Fibroblast of upper back skin (primary cell): ENCODE measurements at regions not wholly inside any gene's neighbourhood (a gene's known extent, or its start where the extent isn't known, plus 50 kb on each side); places are given as distances from the start of the nearest gene placed in this dataset.
"Not testable (repeated sequence)": the region's sequence is repeated elsewhere in the genome, so short reads cannot be mapped to it uniquely, and the experiment has no call there.

ENCODE experiments used
- DNase-seq: peaks from one replicate; pipeline ENCODE4 v3.0.0-alpha.2; 2013

DNA sequence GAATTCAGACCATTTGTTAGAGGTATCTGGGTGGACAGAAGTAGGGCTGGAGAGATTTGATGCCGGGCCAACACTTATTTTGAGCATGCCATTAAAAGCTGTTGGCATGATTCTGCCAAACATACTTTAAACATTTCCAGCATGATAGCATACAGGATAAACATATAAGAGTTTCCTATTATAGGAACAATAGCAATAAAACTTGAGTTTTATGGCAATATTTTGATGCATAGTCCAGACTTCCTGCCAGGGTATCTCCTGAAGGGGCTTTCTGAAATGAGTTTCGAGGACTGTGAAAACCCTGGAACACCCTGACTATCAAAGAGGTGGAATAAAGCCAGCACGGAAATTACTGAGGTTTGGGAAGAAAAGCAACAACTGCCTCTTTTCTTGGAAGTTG, 1398.0 kb upstream of the NXPH2 start:
- DNase-seq: no peak

DNA sequence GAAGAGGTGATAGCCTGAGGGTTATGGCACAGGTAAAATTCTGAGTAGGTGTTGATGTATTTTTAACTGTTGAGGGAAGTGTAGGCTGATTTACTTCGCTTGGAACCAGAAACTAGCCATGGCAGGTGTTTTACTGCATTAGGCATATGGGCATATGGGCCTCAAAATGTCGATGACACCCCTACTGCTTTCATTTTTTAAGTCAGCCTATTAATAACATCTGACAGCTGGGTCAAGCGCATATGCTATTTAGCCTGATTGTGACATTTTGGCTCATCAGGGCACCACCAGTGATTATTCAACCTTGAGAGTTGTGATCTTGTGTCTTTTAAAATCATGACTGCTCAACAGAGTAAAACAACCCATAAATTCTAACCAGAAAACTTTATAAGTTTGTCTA, 1396.9 kb upstream of the NXPH2 start:
- no peak for DNase-seq

DNA sequence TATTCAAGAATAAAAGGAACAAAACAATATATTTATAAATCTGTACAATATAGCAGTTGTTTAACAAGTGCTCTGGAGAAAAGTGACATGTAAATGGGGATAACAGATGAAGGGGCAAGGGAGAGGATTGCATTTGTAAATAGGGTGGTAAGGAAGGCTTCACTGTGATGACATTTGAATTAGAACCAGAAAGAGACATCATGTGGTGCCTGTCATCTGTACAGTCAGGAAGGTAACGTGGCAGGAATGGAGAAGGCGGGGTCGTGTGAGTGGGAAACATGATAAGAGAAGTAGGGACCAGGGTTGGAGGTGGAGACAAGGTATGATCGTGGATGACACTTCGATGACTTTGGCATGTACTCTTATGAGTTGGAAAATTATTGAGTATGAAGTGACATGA, 1393.6 kb upstream of the NXPH2 start:
- no peak for DNase-seq

GRCh38 chr2:140164449-140164848, 1384.3 kb upstream of the NXPH2 start:
- no peak for DNase-seq

GRCh38 chr2:140158259-140158658, 1378.1 kb upstream of the NXPH2 start:
- DNase-seq: no peak

- no peak for DNase-seq
These were observed 1377.6 kb upstream of the NXPH2 start for GRCh38 chr2:140157816-140158215.

GRCh38 chr2:140154706-140155105, 1374.5 kb upstream of the NXPH2 start:
- DNase-seq: peak; percentile 47

DNA sequence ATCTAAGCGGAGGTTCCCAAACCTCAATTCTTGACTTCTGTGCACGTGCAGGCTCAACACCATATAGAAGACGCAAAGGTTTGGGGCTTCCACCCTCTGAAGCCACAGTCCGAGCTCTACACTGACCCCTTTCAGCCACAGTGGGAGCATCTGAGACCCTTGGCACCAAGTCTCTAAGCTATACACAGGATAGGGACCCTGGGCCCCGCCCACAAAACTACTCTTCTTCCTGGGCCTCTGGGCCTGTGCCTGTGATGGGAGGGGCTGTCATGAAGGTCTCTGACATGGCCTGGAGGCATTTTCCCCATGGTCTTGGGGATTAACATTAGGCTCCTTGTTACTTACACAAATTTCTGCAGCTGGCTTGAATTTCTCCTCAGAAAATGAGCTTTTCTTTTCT, 1374.1 kb upstream of the NXPH2 start:
- DNase-seq: no peak

- DNase-seq: no peak
These were observed 1364.4 kb upstream of the NXPH2 start for GRCh38 chr2:140144611-140145010.

GRCh38 chr2:140138736-140139135, 1358.5 kb upstream of the NXPH2 start:
- DNase-seq: no peak

GRCh38 chr2:140136861-140137260, 1356.7 kb upstream of the NXPH2 start:
- no peak for DNase-seq

GRCh38 chr2:140136366-140136765, 1356.2 kb upstream of the NXPH2 start:
- no peak for DNase-seq

DNA sequence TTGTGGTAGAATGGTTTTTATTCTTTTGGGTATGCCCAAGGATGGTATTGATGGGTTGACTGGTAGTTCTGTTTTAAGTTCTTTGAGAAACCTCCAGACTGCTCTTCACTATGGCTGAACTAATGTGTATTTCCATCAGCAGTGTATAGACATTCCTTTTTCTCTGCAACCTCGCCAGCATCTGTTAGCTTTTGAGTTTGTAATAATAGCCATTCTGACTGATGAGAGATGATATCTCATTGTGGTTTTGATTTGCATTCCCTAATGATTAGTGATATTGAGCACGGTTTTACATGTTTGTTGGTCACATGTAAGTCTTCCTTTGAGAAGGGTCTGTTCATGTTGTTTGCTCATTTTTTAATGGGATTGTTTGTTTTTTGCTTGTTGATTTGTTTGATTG, 1348.7 kb upstream of the NXPH2 start:
- DNase-seq: peak; percentile 11

DNA sequence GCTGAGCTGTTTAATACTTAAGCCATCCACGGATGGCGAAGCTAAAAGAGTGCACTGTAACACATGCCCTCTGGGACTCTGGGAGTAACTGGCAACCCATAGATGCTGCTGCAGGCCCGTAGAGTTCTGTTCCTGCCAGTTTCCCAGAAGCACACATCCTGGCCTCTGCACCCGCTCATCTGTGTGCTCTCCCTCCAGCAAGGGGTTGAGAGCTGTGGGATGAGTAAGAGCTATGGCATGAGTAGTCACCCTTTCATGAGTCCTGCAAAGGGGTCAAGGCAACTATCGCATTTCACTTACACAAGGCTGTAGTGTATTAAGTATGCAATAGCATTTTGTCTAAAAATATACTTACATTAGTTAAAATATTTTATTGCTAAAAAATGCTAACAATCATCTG, 1341.8 kb upstream of the NXPH2 start:
- peak; percentile 36 for DNase-seq

- DNase-seq: no peak
These were observed 1337.2 kb upstream of the NXPH2 start for GRCh38 chr2:140117386-140117785.

DNA sequence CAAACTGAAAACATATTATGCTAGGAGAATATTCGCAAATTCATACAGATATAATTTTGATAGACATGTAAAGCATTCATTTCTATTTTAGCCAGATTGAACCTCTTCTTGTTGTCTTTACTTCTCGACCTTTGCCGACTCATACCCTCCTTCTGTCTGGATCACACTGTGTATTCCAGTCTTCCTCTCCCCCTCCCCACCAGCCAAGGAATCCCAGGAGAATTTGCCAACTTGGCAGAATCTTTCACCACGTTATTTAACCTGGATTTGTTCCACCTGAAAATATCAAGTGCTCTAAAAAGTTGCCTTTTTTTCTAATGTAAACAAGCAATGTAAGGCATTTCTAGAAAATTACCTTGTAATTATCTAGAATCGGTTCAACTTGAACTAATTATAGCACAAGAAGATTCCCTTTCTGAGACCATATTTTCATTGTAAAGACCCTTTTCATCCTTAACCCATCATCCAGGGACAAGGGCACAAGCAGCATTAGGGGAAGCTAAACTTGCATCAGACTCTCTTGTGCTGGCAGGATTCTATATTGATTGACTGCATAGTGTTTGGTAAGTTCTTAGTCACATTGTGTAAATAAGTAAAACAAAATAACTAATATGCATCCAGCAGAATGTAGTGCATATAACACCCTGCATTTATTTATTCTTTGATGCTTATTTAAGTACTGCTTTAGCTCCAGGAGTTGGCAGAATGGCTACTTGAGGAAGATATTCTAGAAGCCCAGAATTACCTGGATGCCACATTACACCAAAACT, 1328.7 kb upstream of the NXPH2 start:
- DNase-seq: no peak

- DNase-seq: no peak
These were observed 1311.7 kb upstream of the NXPH2 start for GRCh38 chr2:140091926-140092325.

- DNase-seq: no peak
These were observed 1306.8 kb upstream of the NXPH2 start for GRCh38 chr2:140086964-140087363.

DNA sequence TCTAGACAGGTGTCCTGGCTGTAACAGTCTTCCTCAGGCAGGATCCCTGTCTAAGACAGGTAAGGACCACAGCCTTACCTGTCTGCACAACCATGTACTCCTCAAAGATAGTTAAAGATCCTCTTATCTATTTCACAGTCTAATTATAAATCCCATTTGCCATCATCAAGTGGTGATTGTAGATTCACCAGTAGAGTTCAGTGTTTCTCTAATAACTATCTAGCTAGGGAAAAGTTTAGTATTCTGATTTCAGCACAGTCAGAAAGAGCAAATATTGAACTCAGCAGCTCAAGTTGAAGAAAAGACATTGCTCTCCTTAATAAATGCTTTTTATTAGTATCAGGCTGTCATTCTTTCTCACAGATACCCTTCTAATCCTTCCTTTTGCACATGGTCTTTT, 1305.5 kb upstream of the NXPH2 start:
- DNase-seq: no peak

- DNase-seq: no peak
These were observed 1298.8 kb upstream of the NXPH2 start for GRCh38 chr2:140079038-140079437.

DNA sequence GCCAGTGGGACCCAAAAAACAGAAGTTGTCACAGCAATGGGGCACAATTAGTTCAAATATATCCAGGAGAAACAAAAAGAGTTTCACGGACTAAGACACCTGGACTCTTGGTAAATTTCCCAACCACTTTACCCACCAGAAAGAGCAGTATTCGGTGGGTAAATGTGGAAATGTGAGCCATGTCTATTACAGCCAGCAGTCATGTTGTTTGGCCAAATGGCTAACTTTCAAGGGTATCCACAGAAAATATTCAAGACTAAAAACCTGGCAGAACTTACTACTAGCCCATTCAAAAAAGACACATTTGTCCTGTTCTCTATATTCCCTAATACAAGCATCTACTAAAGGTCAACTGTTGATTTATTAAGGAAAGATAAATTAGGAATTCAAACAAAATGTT, 1296.0 kb upstream of the NXPH2 start:
- DNase-seq: no peak

DNA sequence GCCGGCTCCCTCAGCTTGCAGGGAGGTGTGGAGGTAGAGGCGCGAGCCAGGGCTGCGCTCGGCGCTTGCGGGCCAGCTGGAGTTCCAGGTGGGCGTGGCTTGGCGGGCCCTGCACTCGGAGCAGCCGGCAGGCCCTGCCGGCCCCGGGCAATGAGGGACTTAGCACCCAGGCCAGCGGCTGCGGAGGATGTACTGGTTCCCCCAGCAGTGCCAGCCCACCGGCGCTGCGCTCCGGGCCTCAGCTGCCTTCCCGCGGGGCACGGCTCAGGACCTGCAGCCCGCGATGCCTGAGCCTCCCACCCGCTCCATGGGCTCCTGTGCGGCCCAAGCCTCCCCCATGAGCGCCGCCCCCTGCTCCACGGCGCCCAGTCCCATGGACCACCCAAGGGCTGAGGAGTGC, 1293.6 kb upstream of the NXPH2 start:
- DNase-seq: not testable (repeated sequence)

DNA sequence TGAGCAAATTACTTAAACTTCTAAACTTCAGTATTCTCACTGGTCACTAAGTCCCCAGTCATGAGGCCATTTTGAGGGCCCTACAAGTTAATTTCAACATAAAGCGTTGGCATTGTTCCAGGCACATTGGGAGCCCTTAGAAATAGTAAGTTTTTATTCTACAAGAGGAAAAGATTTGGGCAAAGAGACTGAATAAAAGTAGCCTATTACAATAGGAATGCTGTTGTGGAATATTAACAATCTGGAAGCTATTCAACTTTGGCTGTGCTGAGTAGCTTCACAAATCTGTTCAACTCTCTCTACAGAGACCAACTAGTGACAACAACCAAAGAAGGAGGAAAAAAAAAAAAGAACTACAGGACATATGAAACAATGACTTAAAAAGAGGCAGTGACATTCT, 1287.5 kb upstream of the NXPH2 start:
- no peak for DNase-seq

DNA sequence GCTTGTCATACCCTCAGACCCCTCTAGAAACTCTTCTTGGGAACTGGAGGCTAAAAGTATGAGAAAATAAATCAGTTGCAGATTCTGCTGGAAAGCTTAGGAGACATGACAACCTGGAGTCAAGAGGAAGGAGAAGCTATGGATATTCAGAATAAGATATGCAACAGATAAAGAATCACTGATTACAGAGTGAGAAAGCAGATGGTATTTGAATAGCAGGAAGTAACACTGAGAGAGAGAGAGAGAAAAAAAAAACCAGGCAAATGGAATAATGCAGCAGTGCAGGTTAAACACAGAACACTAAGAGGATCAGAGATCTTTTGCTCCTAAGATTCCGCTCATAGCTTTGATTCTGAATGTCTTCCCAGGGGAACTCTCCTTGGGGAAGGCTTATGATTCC, 1284.1 kb upstream of the NXPH2 start:
- DNase-seq: no peak

GRCh38 chr2:140063356-140063755, 1283.2 kb upstream of the NXPH2 start:
- DNase-seq: no peak
